Suprapubic skin (tissue), 4 donors: ENCODE measurements at regions not wholly inside any gene's neighbourhood (a gene's known extent, or its start where the extent isn't known, plus 50 kb on each side); places are given as distances from the start of the nearest gene placed in this dataset.
"Not testable (repeated sequence)": the region's sequence is repeated elsewhere in the genome, so short reads cannot be mapped to it uniquely, and the experiment has no call there.

Source experiments
- CTCF ChIP-seq, 2 donors: fragments of 200-600 bp in 1 of 2; fragments of 450-650 bp in 1 of 2; sonication (generic) in 1 of 2; IDR thresholded peaks; one replicate each; pipeline ENCODE4 v1.5.1; 2016 to 2019; ENCODE audit warnings: antibody characterized with exemption in 2 of 2, mild to moderate bottlenecking in 1 of 2, moderate library complexity in 1 of 2
- POLR2A ChIP-seq, 2 donors: fragments of 450-650 bp; IDR thresholded peaks; one replicate each; pipeline ENCODE4 v1.6.1; 2017; ENCODE audit warnings: antibody characterized with exemption in 2 of 2, mild to moderate bottlenecking in 2 of 2, moderate library complexity in 2 of 2
- POLR2AphosphoS5 ChIP-seq, 3 donors: sonication (generic); formaldehyde crosslinking; IDR thresholded peaks; one replicate each; pipeline ENCODE4 v1.6.1; 2017; ENCODE audit warnings: antibody characterized with exemption in 3 of 3

GRCh38 chr7:149958880-149959279 lies 85.1 kb downstream of the ATP6V0E2 start:
- not testable (repeated sequence) for TF ChIP-seq CTCF, POLR2A, POLR2AphosphoS5 (IDR thresholded peaks at IDR 0.05)
